GM12878 (cell line): ENCODE measurements at regions not wholly inside any gene's neighbourhood (a gene's known extent, or its start where the extent isn't known, plus 50 kb on each side); places are given as distances from the start of the nearest gene placed in this dataset.

Source experiments
- ATAC-seq: fragments of 200-7000 bp; cut with Tn5 transposase; 3 replicates; pipeline ENCODE4 v1.9.1; 2020; ENCODE audit warnings: mild to moderate bottlenecking, moderate library complexity
- BruUV-seq: library from RNA; stranded (reverse); fragments of 400-500 nt; replicated peaks from 2 replicates; lab custom pipeline; 2021; lab: Mats Ljungman, UMichigan
- CTCF ChIA-PET: fragments of 300-600 bp; sonication (Branson Sonifier 250); formaldehyde crosslinking; extraction: SDS; loops from one replicate; lab custom pipeline; 2021; ENCODE audit warnings: inconsistent platforms; lab: Yijun Ruan, JAX
- POLR2A ChIA-PET: fragments of 350-600 bp; formaldehyde crosslinking; extraction: SDS; loops from one replicate; lab custom pipeline; 2021; ENCODE audit warnings: inconsistent platforms; lab: Charles Lee
- RAD21 ChIA-PET: fragments of 300-600 bp; sonication (Branson Sonifier 250); formaldehyde crosslinking; loops from one replicate; lab custom pipeline; 2023; ENCODE audit warnings: antibody characterized with exemption; ENCODE audit not compliant: unreplicated experiment; lab: Charles Lee
- SMC1A ChIA-PET: fragments of 300-600 bp; sonication (Branson Sonifier 250); formaldehyde crosslinking; loops from one replicate; lab custom pipeline; 2023; ENCODE audit not compliant: unreplicated experiment, uncharacterized antibody; lab: Charles Lee
- DNase-seq: peaks from one replicate; pipeline ENCODE4 v3.0.0-alpha.2; 2011; ENCODE audit warnings: low read depth, low spot score
- FAIRE-seq: peaks from 3 replicates; lab custom pipeline; 2011; peaks lifted over from hg19 to GRCh38; lab: Jason Lieb, UNC
- H2AFZ ChIP-seq: 2 replicates; pipeline ENCODE4 v1.6.0; 2011; ENCODE audit warnings: low read depth, low read length, control low read depth; ENCODE audit not compliant: control insufficient read depth
- H3K27ac ChIP-seq: 2 replicates; pipeline ENCODE4 v1.5.1; 2011; ENCODE audit warnings: control low read depth; ENCODE audit not compliant: control insufficient read depth, insufficient read depth
- H3K27me3 ChIP-seq, 2 experiments: replicated peaks in 1 of 2; 2 replicates each; pipeline versions ENCODE4 v1.6.0 to v1.6.1; 2011; ENCODE audit warnings: low read length in 1 of 2; ENCODE audit not compliant: control insufficient read depth in 2 of 2, insufficient read depth in 2 of 2
- H3K36me3 ChIP-seq, 2 experiments: 2 replicates each; pipeline ENCODE4 v1.5.1; 2011; ENCODE audit warnings: low read length in 1 of 2; ENCODE audit not compliant: control insufficient read depth in 2 of 2, insufficient read depth in 2 of 2
- H3K4me1 ChIP-seq: 2 replicates; pipeline ENCODE4 v1.6.1; 2011; ENCODE audit warnings: mild to moderate bottlenecking, low read length, moderate library complexity, mixed read lengths; ENCODE audit not compliant: control insufficient read depth, insufficient read depth
- H3K4me2 ChIP-seq: 2 replicates; pipeline ENCODE4 v1.6.0; 2011; ENCODE audit warnings: control low read depth; ENCODE audit not compliant: control insufficient read depth, insufficient read depth
- H3K4me3 ChIP-seq: fragments of 200-600 bp; sonication (generic); 2 replicates; pipeline ENCODE4 v1.5.1; 2016
- H3K79me2 ChIP-seq: 2 replicates; pipeline ENCODE4 v1.6.0; 2011; ENCODE audit warnings: low read length; ENCODE audit not compliant: control insufficient read depth, insufficient read depth
- H3K9ac ChIP-seq: 2 replicates; pipeline ENCODE4 v1.8.0; 2011; ENCODE audit warnings: low read length, control low read depth, mixed read lengths; ENCODE audit not compliant: control insufficient read depth, insufficient read depth
- H3K9me3 ChIP-seq: replicated peaks from 3 replicates; pipeline ENCODE4 v1.5.1; 2011; ENCODE audit warnings: mild to moderate bottlenecking, low read length; ENCODE audit not compliant: control insufficient read depth, insufficient read depth
- H4K20me1 ChIP-seq: 2 replicates; pipeline ENCODE4 v1.6.0; 2011; ENCODE audit not compliant: control insufficient read depth, insufficient read depth
- CBFB ChIP-seq: IDR thresholded peaks from 2 replicates; pipeline ENCODE4 v1.6.1; 2016; ENCODE audit warnings: antibody characterized with exemption, low read depth
- KAT2A ChIP-seq: conservative IDR thresholded peaks from 2 replicates; pipeline ENCODE4 v1.6.1; 2011; ENCODE audit warnings: low read depth, low read length; ENCODE audit not compliant: control insufficient read depth
- WGBS: methylation state at CpG from one replicate; pipeline ENCODE4 v1.1.6; 2016; ENCODE audit warnings: low lambda C conversion rate; ENCODE audit not compliant: insufficient replicate concordance, insufficient coverage; ENCODE audit errors: missing lambda C conversion rate; 5-methylcytosine and 5-hydroxymethylcytosine counted together
- in situ Hi-C: fragments of 300-500 bp; cut with MboI; formaldehyde crosslinking; loops from 9 replicates; pipeline ENCODE4 v1.14.3; 2018; ENCODE audit warnings: mixed read lengths
- intact Hi-C: fragments of 100-400 bp; cut with micrococcal nuclease; formaldehyde crosslinking; loops from one replicate; pipeline ENCODE4 v1.14.2; 2022; ENCODE audit not compliant: unreplicated experiment
- TF ChIP-seq, protein P1 (sequence below): fragments of 450-650 bp; formaldehyde crosslinking; IDR thresholded peaks from 2 replicates; pipeline ENCODE4 v1.4.0; 2020; ENCODE audit warnings: mild to moderate bottlenecking, moderate library complexity
- TF ChIP-seq, protein P2 (sequence below): fragments of 450-650 bp; IDR thresholded peaks from 2 replicates; pipeline ENCODE4 v1.6.1; 2017; ENCODE audit warnings: low read depth, mild to moderate bottlenecking, moderate library complexity

DNA sequence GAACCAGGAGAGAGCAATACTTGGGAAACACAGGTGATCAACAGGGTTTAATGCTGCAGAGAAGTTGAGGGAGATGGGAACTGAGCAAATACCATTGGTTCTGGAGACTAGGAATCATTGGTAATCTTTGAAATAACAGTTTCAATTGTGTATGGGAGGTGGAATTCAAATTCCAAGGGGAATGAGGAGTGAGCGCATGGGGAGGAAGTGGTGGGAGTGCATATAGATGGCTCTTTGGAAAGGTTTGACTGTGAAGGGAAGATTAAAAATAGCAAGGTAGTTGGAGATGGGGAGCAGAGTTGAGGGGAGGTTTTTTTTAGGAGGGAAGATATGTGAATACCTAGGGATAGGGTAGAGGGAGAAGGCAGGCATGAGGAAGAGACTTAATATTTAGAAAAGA, 51.1 kb upstream of the ROPN1 start (continued):
- no peak for TF ChIP-seq CBFB
- TF ChIP-seq, protein P1, sequence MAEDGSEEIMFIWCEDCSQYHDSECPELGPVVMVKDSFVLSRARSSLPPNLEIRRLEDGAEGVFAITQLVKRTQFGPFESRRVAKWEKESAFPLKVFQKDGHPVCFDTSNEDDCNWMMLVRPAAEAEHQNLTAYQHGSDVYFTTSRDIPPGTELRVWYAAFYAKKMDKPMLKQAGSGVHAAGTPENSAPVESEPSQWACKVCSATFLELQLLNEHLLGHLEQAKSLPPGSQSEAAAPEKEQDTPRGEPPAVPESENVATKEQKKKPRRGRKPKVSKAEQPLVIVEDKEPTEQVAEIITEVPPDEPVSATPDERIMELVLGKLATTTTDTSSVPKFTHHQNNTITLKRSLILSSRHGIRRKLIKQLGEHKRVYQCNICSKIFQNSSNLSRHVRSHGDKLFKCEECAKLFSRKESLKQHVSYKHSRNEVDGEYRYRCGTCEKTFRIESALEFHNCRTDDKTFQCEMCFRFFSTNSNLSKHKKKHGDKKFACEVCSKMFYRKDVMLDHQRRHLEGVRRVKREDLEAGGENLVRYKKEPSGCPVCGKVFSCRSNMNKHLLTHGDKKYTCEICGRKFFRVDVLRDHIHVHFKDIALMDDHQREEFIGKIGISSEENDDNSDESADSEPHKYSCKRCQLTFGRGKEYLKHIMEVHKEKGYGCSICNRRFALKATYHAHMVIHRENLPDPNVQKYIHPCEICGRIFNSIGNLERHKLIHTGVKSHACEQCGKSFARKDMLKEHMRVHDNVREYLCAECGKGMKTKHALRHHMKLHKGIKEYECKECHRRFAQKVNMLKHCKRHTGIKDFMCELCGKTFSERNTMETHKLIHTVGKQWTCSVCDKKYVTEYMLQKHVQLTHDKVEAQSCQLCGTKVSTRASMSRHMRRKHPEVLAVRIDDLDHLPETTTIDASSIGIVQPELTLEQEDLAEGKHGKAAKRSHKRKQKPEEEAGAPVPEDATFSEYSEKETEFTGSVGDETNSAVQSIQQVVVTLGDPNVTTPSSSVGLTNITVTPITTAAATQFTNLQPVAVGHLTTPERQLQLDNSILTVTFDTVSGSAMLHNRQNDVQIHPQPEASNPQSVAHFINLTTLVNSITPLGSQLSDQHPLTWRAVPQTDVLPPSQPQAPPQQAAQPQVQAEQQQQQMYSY (CRISPR knock-in tag), result no peak

DNA sequence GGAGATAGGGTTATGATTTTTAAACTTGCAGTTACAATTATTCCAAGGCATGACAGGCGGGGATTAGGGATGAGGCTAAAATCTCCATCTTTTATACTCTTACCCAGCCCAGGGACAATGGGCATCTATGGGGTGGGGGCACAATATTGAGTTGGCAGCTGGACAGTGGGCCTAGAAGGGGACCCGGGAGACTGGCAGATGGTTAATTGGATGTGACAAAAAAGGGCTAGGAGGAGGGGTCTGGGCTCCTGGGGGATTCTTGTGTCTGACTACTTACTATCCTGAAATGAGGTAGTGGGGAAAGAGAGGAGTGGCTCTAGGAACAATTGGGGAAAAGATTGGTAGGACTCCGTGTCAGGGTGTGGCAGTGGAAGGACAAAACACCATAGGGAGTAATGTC, 53.0 kb upstream of the ROPN1 start:
- BruUV-seq, result no TSS peak
- in situ Hi-C loops, result no loop called here
- no peak overlapping the region for H2AFZ ChIP-seq

More for the DNA sequence above, 53.0 kb upstream of the ROPN1 start:
- TF ChIP-seq KAT2A, result no peak
- TF ChIP-seq, protein P2, sequence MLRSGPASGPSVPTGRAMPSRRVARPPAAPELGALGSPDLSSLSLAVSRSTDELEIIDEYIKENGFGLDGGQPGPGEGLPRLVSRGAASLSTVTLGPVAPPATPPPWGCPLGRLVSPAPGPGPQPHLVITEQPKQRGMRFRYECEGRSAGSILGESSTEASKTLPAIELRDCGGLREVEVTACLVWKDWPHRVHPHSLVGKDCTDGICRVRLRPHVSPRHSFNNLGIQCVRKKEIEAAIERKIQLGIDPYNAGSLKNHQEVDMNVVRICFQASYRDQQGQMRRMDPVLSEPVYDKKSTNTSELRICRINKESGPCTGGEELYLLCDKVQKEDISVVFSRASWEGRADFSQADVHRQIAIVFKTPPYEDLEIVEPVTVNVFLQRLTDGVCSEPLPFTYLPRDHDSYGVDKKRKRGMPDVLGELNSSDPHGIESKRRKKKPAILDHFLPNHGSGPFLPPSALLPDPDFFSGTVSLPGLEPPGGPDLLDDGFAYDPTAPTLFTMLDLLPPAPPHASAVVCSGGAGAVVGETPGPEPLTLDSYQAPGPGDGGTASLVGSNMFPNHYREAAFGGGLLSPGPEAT, result no peak
- FAIRE-seq (no peak), DNase-seq (no peak), ATAC-seq (no peak)
- Histone ChIP-seq H3K4me2 (no peak overlapping the region), H3K27me3 (no peaks in the 10 kb centered on the region; a peak in 4 of 4 replicates), H3K9ac (no peak overlapping the region), H3K27ac (no peak overlapping the region), H4K20me1 (no peaks in the 10 kb centered on the region), H3K36me3 (no peaks in the 10 kb centered on the region), H3K4me3 (no peak overlapping the region), H3K9me3 (no peaks in the 10 kb centered on the region), H3K4me1 (no peaks in the 10 kb centered on the region), H3K79me2 (no peaks in the 10 kb centered on the region)
- ChIA-PET POLR2A (no interaction called here), CTCF (no interaction called here), RAD21 (no interaction called here), SMC1A (no interaction called here)
- intact Hi-C loops, result no loop called here
- WGBS, result 5% methylated on average over 3 of the region's 3 CpGs
